ENCODE measurements at regions not wholly inside any gene's neighbourhood (a gene's known extent, or its start where the extent isn't known, plus 50 kb on each side); places are given as distances from the start of the nearest gene placed in this dataset.
"Not testable (repeated sequence)": the region's sequence is repeated elsewhere in the genome, so short reads cannot be mapped to it uniquely, and the experiment has no call there.

GRCh38 chr18:66013969-66014368 lies 263.2 kb downstream of the CDH7 start:
- in situ Hi-C loops (cut with HindIII; ENCODE audit: low sequenced_read_pairs): no loop called here

GRCh38 chr18:66011916-66012315 lies 261.1 kb downstream of the CDH7 start:
- in situ Hi-C loops (cut with HindIII; ENCODE audit: low sequenced_read_pairs): no loop called here

- in situ Hi-C loops (cut with HindIII; ENCODE audit: low sequenced_read_pairs): no loop called here
Observed at GRCh38 chr18:66005831-66006588, 255.2 kb downstream of the CDH7 start.

GRCh38 chr18:65998971-65999700 lies 248.3 kb downstream of the CDH7 start:
- in situ Hi-C loops (cut with HindIII; ENCODE audit: low sequenced_read_pairs): not testable (repeated sequence)

GRCh38 chr18:65995206-65995605 lies 244.4 kb downstream of the CDH7 start:
- in situ Hi-C loops (cut with HindIII; ENCODE audit: low sequenced_read_pairs): no loop called here

GRCh38 chr18:65994302-65994701 lies 243.5 kb downstream of the CDH7 start:
- in situ Hi-C loops (cut with HindIII; ENCODE audit: low sequenced_read_pairs): no loop called here

- in situ Hi-C loops (cut with HindIII; ENCODE audit: low sequenced_read_pairs): no loop called here
Observed at GRCh38 chr18:65990944-65991708, 240.3 kb downstream of the CDH7 start.

- in situ Hi-C loops (cut with HindIII; ENCODE audit: low sequenced_read_pairs): no loop called here
Observed at GRCh38 chr18:65990174-65990690, 239.4 kb downstream of the CDH7 start.

- in situ Hi-C loops (cut with HindIII; ENCODE audit: low sequenced_read_pairs): no loop called here
Observed at GRCh38 chr18:65988972-65989371, 238.2 kb downstream of the CDH7 start.

- in situ Hi-C loops (cut with HindIII; ENCODE audit: low sequenced_read_pairs): no loop called here
Observed at GRCh38 chr18:65988386-65988785, 237.6 kb downstream of the CDH7 start.

- in situ Hi-C loops (cut with HindIII; ENCODE audit: low sequenced_read_pairs): no loop called here
Observed at GRCh38 chr18:65983750-65984149, 232.9 kb downstream of the CDH7 start.

- in situ Hi-C loops (cut with HindIII; ENCODE audit: low sequenced_read_pairs): no loop called here
Observed at GRCh38 chr18:65975536-65975935, 224.7 kb downstream of the CDH7 start.

GRCh38 chr18:65974758-65975157 lies 223.9 kb downstream of the CDH7 start:
- in situ Hi-C loops (cut with HindIII; ENCODE audit: low sequenced_read_pairs): no loop called here

GRCh38 chr18:65968239-65969004 lies 217.6 kb downstream of the CDH7 start:
- in situ Hi-C loops (cut with HindIII; ENCODE audit: low sequenced_read_pairs): no loop called here

- in situ Hi-C loops (cut with HindIII; ENCODE audit: low sequenced_read_pairs): loop anchor here (5.0 kb wide), 1 partner anchor 87 kb away; no protein-coding TSS in a partner anchor
Observed at GRCh38 chr18:65955747-65956146, 204.9 kb downstream of the CDH7 start.

- in situ Hi-C loops (cut with HindIII; ENCODE audit: low sequenced_read_pairs): no loop called here
Observed at GRCh38 chr18:65954372-65954771, 203.6 kb downstream of the CDH7 start.

GRCh38 chr18:65946777-65947176 lies 196.0 kb downstream of the CDH7 start:
- in situ Hi-C loops (cut with HindIII; ENCODE audit: low sequenced_read_pairs): no loop called here

- in situ Hi-C loops (cut with HindIII; ENCODE audit: low sequenced_read_pairs): no loop called here
Observed at GRCh38 chr18:65943268-65943667, 192.5 kb downstream of the CDH7 start.

GRCh38 chr18:65942854-65943253 lies 192.0 kb downstream of the CDH7 start:
- in situ Hi-C loops (cut with HindIII; ENCODE audit: low sequenced_read_pairs): no loop called here

- in situ Hi-C loops (cut with HindIII; ENCODE audit: low sequenced_read_pairs): no loop called here
Observed at GRCh38 chr18:65942104-65942503, 191.3 kb downstream of the CDH7 start.

- in situ Hi-C loops (cut with HindIII; ENCODE audit: low sequenced_read_pairs): no loop called here
Observed at GRCh38 chr18:65941482-65941881, 190.7 kb downstream of the CDH7 start.
